Cerebellar nuclear complex (tissue), 1 donor: ENCODE measurements at regions not wholly inside any gene's neighbourhood (a gene's known extent, or its start where the extent isn't known, plus 50 kb on each side); places are given as distances from the start of the nearest gene placed in this dataset.
"Not testable (repeated sequence)": the region's sequence is repeated elsewhere in the genome, so short reads cannot be mapped to it uniquely, and the experiment has no call there.

Source experiments
- DNase-seq, 2 experiments: peaks; one replicate each; lab custom pipeline; 2025; lab: John Stamatoyannopoulos, UW

DNA sequence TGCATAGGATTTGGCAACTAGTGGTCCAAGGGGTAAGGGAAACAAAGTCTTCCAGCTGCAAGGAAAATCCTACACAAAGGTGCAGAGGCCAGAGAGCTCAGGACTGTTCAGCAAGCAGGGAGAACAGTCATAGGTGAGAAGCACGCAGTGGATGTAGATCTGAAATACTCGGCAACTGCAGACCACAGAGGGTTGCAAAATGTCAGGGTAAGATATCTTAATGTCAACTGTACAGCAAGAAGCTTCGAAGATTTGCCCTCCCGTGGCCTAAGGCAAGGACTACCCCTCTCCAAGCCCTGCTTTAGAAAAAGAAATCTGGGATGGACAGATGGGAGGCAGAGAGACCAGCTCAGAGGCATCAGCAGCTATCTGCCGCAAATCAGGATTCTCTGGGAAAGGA, 153.4 kb upstream of the IRF2BP2 start:
- no peak for DNase-seq

DNA sequence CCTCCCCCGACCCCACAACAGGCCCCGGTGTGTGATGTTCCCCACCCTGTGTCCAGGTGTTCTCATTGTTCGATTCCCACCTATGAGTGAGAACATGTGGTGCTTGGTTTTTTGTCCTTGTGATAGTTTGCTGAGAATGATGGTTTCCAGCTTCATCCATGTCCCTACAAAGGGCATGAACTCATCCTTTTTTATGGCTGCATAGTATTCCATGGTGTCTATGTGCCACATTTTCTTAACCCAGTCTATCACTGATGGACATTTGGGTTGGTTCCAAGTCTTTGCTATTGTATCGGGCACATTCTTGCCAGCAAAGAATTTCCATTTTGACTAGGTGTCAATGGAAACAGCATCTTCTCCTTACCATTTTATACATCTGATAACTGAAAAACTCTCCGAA, 152.1 kb upstream of the IRF2BP2 start:
- not testable (repeated sequence) for DNase-seq

GRCh38 chr1:234760303-234760723, 150.3 kb upstream of the IRF2BP2 start:
- no peak for DNase-seq

DNA sequence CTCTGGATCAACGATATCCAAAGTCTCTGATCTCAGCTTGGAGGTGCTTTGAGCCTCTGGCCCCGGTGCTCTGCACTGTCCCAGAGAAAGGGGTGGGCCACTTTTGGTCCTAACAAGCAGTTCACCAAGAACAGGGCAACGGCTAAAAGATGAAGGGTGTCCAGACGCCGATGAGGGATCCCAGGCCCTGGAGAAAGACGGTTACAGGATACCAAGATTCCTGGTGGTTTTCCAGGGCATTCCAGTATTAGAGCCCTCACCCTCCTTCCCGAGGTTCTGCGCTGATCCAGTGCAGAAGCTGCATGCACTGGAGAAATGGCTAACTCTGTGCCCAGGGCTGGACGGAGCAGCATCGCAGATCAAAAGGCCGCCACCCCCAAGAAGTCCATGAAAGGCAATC, 149.9 kb upstream of the IRF2BP2 start:
- DNase-seq: no peak

- no peak for DNase-seq
These were observed 148.9 kb upstream of the IRF2BP2 start for GRCh38 chr1:234758851-234759250.

GRCh38 chr1:234756857-234757256, 146.9 kb upstream of the IRF2BP2 start:
- DNase-seq: no peak

- DNase-seq: no peak
These were observed 146.2 kb upstream of the IRF2BP2 start for GRCh38 chr1:234756066-234756774.

DNA sequence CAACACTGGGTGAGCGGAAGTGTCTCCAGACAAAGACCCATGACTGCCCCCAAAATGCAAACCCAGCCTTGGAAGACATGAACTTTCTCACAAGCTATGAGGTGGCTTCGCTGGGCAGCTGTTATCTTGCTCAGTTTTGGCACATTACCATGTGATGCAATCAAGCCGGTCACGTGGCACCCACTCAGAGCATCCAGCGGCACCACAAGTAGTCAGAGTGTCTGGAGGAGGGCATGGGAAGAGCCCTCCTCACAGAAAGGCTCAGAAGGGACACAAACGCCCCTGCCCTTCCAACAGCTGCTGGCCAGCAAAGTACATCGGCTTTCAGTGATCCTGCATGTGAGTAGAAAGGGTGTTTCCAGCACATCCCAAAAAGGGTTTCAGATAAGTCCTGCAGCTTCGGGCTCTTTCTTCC, 145.5 kb upstream of the IRF2BP2 start:
- DNase-seq: no peak

DNA sequence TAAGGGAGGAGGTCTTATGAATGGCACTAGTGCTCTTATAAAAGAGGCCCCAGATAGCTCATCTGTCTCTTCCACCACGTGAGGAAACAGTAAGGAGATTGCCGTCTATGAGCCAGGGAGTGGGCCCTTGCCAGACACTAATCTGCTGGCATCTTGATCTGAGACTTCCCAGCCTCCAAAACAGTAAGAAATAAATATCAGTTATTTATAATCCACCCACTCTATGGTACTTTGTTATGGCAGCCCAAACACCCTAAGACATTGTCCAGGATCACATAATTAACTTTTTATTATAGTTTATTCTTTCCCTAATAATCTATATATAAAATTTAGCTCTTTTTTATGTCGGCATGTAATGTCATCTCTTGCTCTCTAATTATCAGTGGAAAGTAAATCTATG, 144.0 kb upstream of the IRF2BP2 start:
- no peak for DNase-seq

DNA sequence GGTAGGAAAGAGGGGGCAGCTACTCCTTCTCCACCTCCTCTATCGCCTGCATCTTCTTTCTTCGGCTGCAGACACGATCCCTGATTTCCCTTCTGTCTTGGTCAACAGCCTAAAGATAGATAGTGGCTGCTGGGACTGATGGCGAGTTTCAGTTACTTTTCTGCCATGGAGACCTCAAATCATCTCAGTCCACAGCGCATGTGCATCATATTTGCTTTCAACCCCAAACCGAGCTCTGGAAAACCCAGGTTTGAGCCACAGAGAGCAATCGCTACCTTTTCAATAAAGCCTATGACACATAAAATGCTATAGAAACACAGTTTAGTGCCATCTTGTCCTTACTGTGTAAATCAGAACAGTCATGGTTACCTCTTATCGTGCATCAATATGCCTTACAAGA, 142.9 kb upstream of the IRF2BP2 start:
- DNase-seq: no peak

GRCh38 chr1:234751678-234752077, 141.7 kb upstream of the IRF2BP2 start:
- DNase-seq: no peak

- DNase-seq: no peak
These were observed 141.1 kb upstream of the IRF2BP2 start for GRCh38 chr1:234750922-234751627.

DNA sequence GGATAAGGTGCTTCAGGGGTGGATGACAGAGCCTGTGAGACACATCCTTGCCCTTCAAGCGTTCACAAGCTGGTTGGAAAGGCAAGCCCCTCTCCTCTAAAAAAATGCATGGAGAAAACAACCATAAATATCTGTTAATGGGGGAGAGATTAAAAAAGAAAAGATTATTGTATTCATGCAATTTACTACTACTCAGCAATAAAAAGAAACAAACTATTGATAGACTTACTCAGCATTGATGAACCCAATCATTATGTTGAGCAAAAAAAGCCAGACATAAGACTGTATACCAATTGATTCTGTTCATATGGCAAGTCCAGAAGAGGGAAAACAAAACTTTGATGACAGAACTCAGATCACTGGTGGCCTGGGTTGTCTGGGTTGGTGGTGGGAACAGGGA, 138.7 kb upstream of the IRF2BP2 start:
- no peak for DNase-seq

GRCh38 chr1:234748066-234748465, 138.1 kb upstream of the IRF2BP2 start:
- no peak for DNase-seq

DNA sequence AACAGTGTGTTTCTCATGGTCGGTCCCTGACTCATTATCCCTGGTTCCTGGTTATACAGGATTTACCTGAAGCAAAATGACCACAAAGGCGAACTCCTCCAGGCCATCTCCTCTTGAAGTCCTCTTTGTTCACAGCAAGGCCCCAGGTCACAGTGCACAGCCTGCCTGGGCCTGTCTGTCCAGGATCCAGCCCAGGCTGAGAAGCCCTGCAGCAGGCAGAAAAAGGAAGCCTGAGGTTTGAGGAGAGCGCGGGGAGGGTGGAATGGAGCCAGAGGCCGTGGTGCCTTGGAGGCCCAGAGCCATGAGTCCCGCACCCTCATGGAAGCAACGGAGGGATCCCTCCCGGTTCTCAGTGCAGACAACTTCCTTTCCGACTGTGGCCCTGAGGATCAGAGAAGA, 136.8 kb upstream of the IRF2BP2 start:
- DNase-seq: no peak

- DNase-seq: no peak
These were observed 136.1 kb upstream of the IRF2BP2 start for GRCh38 chr1:234745844-234746797.

GRCh38 chr1:234745276-234745675, 135.3 kb upstream of the IRF2BP2 start:
- DNase-seq: no peak

- DNase-seq: no peak
These were observed 134.0 kb upstream of the IRF2BP2 start for GRCh38 chr1:234743791-234744611.

DNA sequence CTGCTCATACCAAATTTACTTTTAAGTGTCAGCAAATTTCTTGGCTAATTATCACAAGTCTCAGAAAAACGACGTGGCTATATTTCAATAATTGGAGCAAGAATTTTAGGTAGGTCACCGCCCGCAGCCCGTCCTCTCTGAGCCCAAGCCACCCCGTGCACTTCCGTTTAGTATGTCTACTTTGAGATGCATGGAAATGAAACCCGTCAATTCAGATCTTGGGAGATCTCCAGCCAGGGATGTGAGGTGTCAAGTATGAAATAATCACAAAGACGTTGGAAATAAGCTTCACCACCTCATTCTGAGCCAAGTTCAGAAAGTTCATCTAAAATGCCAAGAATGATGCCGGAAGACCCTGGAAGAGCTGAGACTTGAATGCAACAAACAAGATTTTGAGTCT, 132.6 kb upstream of the IRF2BP2 start:
- DNase-seq: no peak

DNA sequence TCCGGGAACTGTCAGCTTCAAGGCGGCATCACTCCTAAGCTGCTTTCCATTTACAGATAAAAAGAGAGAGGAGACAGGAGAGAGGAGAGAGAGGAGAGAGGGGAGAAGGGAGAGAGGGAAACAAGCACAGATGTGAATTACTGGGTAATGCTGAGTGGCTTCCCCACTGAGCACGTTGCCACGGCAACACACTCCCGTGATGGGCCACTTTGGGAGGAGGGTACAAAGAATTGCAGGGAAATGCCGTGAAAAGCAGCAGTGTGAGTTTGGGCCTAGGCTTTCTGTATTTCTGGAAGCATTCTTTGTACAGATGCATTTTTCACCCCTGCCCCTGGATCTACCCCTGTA, 128.0 kb upstream of the IRF2BP2 start:
- no peak for DNase-seq

GRCh38 chr1:234735916-234736315, 125.9 kb upstream of the IRF2BP2 start:
- DNase-seq: no peak

DNA sequence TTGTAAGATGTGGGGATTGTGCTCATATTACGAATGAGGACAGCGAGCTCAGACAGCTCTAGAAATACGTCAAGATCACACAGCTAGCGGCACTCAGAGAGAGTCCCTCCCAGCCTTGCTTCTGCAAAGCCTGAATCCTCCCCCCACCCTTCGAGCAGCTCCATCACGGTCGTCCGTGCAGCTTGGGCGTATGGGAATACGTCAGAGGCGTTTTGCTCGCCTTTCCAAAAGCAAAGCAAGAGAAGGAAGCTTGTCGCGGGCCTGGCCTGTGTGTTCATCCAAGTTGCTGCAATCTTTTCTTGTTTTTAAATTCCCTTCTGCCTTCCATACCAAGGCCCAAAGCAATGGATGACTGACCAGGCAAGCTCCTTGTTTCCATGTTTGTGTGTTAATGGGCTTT, 125.5 kb upstream of the IRF2BP2 start:
- DNase-seq: no peak
